ENCODE measurements at regions not wholly inside any gene's neighbourhood (a gene's known extent, or its start where the extent isn't known, plus 50 kb on each side); places are given as distances from the start of the nearest gene placed in this dataset.

DNA sequence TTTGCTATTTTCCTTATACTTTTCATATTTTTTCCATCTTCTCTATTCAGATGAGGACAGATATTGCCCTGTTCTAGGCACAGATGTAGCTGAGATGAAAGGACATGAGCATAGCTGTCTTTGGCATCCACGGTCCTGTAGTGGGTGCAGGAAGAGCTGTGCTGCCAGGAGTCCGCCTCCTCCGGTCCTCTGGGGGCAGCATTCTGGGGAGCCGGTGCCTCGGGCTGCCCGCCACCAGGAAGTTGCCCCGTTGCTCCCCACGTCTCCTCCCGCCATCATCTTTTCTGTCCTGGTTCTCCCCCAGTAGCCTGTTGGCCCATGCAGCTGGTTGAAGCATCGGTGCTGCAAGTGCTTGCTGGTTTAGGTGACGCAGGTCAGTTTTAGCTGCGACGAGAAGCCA is 170.0 kb upstream of the IRX4 start:
- no peak for TF ChIP-seq CTCF (IDR thresholded peaks at IDR 0.05; ENCODE audit: insufficient read depth, low read length, poor library complexity, severe bottlenecking)
- TF ChIP-seq EZH2phosphoT487 (conservative IDR thresholded peaks at IDR 0.05; ENCODE audit: low read length), result no peak
